C4-2B (cell line): ENCODE measurements at regions not wholly inside any gene's neighbourhood (a gene's known extent, or its start where the extent isn't known, plus 50 kb on each side); places are given as distances from the start of the nearest gene placed in this dataset.
"Not testable (repeated sequence)": the region's sequence is repeated elsewhere in the genome, so short reads cannot be mapped to it uniquely, and the experiment has no call there.

Experiments
- H3K27ac ChIP-seq: fragments of 450-650 bp; 2 replicates; pipeline ENCODE4 v1.5.1; 2017
- ZFX ChIP-seq: fragments of 450-650 bp; IDR thresholded peaks from 2 replicates; pipeline ENCODE4 v1.6.1; 2017
- TF ChIP-seq, protein P1 (sequence below): fragments of 450-650 bp; conservative IDR thresholded peaks from 2 replicates; pipeline ENCODE4 v1.5.1; 2017; ENCODE audit warnings: mild to moderate bottlenecking

- TF ChIP-seq, protein P1, sequence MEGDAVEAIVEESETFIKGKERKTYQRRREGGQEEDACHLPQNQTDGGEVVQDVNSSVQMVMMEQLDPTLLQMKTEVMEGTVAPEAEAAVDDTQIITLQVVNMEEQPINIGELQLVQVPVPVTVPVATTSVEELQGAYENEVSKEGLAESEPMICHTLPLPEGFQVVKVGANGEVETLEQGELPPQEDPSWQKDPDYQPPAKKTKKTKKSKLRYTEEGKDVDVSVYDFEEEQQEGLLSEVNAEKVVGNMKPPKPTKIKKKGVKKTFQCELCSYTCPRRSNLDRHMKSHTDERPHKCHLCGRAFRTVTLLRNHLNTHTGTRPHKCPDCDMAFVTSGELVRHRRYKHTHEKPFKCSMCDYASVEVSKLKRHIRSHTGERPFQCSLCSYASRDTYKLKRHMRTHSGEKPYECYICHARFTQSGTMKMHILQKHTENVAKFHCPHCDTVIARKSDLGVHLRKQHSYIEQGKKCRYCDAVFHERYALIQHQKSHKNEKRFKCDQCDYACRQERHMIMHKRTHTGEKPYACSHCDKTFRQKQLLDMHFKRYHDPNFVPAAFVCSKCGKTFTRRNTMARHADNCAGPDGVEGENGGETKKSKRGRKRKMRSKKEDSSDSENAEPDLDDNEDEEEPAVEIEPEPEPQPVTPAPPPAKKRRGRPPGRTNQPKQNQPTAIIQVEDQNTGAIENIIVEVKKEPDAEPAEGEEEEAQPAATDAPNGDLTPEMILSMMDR = no peak
- TF ChIP-seq ZFX = no peak
- H3K27ac ChIP-seq = no peak overlapping the region
Observed at GRCh38 chr15:37397266-37398022, 297.1 kb upstream of the MEIS2 start.

- H3K27ac ChIP-seq = no peak overlapping the region
- TF ChIP-seq, protein P1 = no peak
- TF ChIP-seq ZFX = no peak
Observed at GRCh38 chr15:37416103-37416502, 315.8 kb upstream of the MEIS2 start.

- no peak overlapping the region for H3K27ac ChIP-seq
- TF ChIP-seq, protein P1 = no peak
- no peak for TF ChIP-seq ZFX
Observed at GRCh38 chr15:37425541-37425940, 325.2 kb upstream of the MEIS2 start.

- H3K27ac ChIP-seq = not testable (repeated sequence)
Observed at GRCh38 chr15:37427393-37427792, 327.0 kb upstream of the MEIS2 start.

DNA sequence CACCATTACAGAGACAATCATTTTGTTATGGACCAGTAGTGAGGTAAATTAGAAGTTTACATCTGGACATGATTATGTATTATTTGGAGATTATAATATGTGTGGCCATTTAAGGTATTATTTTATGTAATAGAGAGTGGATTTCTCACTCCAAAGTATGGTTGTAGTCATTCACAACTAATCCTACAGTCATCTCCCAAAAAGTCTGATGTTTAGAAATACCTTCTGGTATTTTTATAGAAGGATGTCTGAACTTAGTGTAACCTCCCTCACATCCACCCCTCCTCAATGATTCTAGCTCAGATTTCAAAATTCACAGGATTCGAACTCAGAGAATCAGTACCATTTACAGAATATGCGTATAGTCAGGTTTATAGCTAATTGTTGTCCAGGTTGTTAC lies 346.6 kb upstream of the MEIS2 start:
- no peak for TF ChIP-seq ZFX
- TF ChIP-seq, protein P1 = no peak
- H3K27ac ChIP-seq = no peak overlapping the region

GRCh38 chr15:37452498-37452897 lies 352.1 kb upstream of the MEIS2 start:
- TF ChIP-seq ZFX = no peak
- TF ChIP-seq, protein P1 = no peak
- H3K27ac ChIP-seq = no peak overlapping the region

DNA sequence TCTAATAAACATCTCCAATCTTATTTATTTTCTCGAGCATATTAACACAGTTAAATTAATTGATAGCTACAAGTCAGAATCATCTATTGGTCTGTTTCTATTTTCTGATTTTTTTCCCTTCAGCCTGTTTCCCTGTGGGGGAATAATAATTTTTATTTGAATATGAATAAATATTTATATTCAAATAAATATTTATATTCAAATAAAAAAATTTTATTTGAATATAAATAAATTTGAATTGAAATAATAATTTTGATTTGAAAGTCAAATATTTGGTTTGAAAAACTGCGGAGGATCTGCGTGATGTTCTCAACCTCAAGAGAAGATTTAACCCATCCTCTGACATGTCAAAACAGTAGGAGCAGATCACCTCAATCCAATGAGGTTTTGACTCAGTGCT lies 380.1 kb upstream of the MEIS2 start:
- H3K27ac ChIP-seq = no peak overlapping the region
- TF ChIP-seq ZFX = no peak
- TF ChIP-seq, protein P1 = no peak

- H3K27ac ChIP-seq = no peak overlapping the region
- TF ChIP-seq, protein P1 = no peak
- no peak for TF ChIP-seq ZFX
Observed at GRCh38 chr15:37481126-37481525, 380.8 kb upstream of the MEIS2 start.
